ENCODE measurements at regions not wholly inside any gene's neighbourhood (a gene's known extent, or its start where the extent isn't known, plus 50 kb on each side); places are given as distances from the start of the nearest gene placed in this dataset.

DNA sequence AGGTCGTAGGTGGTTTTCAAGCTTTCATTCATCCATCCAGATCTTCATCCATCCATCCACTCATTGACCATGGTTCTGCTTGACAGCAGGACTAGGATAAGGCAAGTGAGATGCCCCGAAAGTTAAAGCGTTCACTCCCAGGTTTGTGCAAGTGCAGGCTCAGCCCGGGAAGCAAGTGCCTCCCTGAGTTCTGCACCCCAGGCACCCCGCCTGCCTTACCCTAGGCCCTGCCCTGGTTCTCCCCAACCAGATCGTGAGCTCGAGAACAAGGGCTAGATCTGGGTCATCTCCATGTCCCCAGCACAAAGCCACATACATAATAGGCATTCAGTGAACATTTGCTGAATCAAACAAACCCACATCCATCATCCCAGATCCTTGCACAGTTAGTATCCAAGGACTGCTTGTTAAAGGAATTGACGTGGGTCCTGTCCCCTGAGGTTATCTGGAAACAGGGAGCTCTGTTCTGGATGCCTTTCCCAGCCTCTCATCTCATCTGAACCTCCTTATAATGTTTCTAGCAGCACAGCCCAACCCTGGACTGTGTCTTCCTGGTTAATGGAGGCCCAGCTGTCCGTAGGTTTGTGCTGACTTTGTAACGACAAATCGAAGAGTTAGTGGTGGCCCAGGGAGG is 116.1 kb upstream of the GPC1 start:
- no peak overlapping the region for H3K27ac ChIP-seq
- TF ChIP-seq ZFX (IDR thresholded peaks at IDR 0.05) = no peak
- TF ChIP-seq, protein P1, sequence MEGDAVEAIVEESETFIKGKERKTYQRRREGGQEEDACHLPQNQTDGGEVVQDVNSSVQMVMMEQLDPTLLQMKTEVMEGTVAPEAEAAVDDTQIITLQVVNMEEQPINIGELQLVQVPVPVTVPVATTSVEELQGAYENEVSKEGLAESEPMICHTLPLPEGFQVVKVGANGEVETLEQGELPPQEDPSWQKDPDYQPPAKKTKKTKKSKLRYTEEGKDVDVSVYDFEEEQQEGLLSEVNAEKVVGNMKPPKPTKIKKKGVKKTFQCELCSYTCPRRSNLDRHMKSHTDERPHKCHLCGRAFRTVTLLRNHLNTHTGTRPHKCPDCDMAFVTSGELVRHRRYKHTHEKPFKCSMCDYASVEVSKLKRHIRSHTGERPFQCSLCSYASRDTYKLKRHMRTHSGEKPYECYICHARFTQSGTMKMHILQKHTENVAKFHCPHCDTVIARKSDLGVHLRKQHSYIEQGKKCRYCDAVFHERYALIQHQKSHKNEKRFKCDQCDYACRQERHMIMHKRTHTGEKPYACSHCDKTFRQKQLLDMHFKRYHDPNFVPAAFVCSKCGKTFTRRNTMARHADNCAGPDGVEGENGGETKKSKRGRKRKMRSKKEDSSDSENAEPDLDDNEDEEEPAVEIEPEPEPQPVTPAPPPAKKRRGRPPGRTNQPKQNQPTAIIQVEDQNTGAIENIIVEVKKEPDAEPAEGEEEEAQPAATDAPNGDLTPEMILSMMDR (conservative IDR thresholded peaks at IDR 0.05) = no peak

DNA sequence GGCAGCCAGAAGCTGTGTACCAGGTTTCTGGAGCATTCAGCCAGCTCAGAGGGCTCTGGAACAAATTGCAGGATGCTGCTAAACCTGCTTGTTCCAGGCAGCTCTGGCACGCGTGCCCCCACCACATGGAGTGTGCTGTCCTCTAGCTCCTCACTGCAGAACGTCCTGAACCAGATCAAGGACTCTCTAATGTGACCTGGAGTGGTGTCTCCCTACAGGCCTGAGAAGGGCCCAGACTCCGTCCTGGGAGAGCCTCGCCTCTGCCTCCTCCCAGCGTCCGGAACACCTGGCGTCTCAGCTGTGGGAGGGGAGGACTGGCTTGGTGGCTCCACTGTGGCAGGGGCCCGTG is 115.6 kb upstream of the GPC1 start:
- no peak overlapping the region for H3K27ac ChIP-seq
- TF ChIP-seq, protein P1 (conservative IDR thresholded peaks at IDR 0.05) = no peak
- no peak for TF ChIP-seq ZFX (IDR thresholded peaks at IDR 0.05)

DNA sequence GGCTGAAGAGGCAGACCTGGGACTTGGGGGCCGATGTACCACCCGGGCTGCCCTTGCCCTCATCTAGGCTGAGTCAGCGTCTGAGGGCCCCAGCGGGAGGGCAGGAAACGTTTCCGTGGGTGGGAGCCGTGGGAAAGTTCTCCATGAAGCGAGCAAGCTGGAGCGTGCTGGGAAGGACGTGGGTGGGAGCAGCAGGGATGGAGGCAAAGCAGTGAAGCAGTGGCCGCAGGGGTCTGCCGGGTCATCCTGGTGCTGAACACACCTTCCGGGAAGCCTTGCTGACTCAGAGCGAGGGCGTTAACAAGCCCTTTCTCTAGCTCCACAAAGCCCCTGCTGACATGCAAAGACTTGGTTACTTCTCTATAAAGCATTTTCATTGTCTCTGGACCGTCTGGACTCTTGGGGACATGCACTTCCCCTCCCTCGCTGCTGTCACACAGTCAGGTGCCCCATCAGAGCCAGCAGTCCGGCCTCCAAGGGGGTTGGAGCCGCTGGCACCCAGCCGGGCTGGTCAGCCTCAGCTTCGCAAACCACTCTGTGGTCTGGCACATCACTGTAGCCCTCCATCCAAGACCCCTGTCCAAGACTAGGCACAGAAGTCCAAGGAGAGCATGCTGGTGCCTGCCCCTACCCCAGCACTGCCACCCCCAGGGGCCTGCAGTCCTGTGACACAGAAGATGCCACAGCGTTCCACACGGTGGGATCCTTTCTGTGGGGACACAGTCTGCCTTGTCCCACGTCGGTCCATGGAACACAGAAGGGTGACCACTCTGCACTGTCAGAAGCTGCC is 115.1 kb upstream of the GPC1 start:
- TF ChIP-seq ZFX (IDR thresholded peaks at IDR 0.05) = no peak
- TF ChIP-seq, protein P1 (conservative IDR thresholded peaks at IDR 0.05) = no peak
- H3K27ac ChIP-seq = no peak overlapping the region

DNA sequence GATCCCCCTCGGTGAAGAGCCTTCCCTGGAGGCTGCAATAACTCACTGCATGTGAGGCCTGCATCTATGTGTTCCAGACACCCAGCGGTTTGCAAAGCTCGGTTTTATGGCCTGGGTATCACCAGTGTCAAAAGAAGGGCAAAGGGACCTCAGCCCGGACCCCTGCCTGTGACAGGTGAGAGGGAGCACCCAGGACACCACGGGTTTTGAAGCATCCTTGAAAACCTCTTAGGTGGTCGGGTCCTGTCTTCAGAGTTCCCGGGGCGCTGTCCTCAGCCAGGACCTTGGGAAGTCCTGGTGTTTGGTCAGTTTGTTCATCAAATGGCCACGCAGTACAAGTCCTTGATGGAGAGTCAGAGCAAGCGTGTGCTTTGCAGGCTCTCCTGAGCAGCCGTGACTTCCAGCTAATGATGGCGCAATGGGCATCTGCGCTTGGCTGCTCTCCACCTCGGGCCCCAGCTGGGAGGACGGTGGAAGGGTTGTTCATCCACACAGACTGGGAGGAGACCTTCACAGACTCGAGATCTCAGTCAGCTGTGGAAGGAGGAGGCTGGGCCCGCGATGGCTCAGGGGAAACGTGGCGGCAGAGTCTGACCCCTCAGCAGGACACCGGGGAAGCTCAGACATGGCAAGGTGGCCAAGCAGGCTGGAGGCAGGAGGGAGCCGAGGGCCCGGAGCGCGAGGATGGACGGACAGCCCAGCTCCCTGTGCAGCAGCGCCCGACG is 113.1 kb upstream of the GPC1 start:
- H3K27ac ChIP-seq = no peak overlapping the region
- TF ChIP-seq, protein P1 (conservative IDR thresholded peaks at IDR 0.05) = no peak
- no peak for TF ChIP-seq ZFX (IDR thresholded peaks at IDR 0.05)

DNA sequence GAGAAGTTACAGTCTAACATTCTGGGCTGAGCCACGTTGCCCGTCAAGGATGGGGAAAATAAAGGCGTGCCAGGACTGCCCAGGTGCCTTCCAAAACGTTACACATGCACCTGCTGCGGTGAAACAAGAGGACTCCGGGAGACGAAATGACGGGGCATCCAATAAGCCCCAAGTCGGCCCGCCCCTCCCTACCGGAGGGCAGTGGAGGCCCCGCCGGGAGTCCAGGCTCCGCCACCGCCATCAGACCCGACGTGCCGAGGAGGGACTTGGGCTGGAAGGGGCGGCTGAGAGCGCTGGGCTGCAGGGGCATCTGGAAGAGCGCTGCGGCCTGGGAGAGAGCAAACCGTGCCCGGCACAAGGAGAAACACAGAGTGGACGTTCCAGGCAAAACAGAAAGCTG is 112.5 kb upstream of the GPC1 start:
- no peak for TF ChIP-seq ZFX (IDR thresholded peaks at IDR 0.05)
- TF ChIP-seq, protein P1 (conservative IDR thresholded peaks at IDR 0.05) = no peak
- no peak overlapping the region for H3K27ac ChIP-seq

DNA sequence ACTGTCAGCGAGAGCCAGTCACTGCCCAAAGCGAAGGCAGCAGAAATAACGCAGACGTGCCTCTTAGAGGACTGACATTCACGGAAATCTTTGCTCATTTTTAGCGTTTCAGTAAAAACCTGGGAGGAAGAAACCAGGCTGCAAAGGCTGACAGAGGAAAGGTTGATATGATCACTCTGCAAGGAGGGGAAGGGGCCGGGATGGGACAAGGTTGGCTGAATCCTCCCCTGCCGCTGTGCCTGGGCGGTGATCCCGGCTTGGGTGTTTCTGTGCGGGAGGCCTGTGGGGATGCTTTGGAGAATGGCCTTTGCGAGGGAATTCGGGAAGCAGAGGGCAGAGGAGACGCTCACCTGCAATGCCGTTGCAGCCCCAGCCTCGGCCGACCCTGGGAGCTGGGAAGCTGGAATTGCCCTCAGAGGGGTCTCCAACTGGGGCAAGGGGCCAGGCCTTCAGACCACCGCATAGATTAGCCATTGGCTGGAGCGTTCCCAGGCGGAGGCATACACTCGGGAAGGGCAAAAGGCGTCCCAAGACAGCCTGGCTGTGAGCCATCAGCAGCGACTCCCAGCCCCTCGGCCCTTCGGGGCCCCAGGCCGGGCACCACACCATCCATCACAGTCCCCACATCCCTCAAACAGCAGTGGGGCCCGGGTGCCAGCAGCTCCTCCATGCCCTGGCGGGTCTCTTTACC is 111.7 kb upstream of the GPC1 start:
- TF ChIP-seq ZFX (IDR thresholded peaks at IDR 0.05) = no peak
- TF ChIP-seq, protein P1 (conservative IDR thresholded peaks at IDR 0.05) = no peak
- H3K27ac ChIP-seq = no peak overlapping the region

All from C4-2B (cell line).